ENCODE measurements at regions not wholly inside any gene's neighbourhood (a gene's known extent, or its start where the extent isn't known, plus 50 kb on each side); places are given as distances from the start of the nearest gene placed in this dataset.
"Not testable (repeated sequence)": the region's sequence is repeated elsewhere in the genome, so short reads cannot be mapped to it uniquely, and the experiment has no call there.

DNA sequence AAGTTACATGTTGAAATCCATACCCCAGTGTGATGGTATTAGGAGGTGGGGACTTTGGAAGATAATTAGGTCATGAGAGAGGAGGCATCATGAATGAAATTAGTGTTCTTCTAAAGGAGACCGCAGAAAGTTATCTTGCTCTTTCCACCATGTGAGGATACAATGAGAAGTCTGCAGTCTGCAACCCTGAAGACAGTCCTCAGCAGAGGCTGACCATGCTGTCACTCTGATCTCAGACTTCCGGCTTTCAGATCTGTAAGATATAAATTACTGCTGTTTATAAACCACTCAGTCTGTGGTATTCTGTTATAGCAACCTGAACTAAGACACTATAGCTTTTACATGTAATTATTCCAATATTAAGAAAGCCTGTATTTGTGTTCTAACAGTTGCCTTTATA is 116.7 kb upstream of the CES5A start:
- no peak for DNase-seq (ENCODE audit: low read depth)
- TF ChIP-seq, protein P1, sequence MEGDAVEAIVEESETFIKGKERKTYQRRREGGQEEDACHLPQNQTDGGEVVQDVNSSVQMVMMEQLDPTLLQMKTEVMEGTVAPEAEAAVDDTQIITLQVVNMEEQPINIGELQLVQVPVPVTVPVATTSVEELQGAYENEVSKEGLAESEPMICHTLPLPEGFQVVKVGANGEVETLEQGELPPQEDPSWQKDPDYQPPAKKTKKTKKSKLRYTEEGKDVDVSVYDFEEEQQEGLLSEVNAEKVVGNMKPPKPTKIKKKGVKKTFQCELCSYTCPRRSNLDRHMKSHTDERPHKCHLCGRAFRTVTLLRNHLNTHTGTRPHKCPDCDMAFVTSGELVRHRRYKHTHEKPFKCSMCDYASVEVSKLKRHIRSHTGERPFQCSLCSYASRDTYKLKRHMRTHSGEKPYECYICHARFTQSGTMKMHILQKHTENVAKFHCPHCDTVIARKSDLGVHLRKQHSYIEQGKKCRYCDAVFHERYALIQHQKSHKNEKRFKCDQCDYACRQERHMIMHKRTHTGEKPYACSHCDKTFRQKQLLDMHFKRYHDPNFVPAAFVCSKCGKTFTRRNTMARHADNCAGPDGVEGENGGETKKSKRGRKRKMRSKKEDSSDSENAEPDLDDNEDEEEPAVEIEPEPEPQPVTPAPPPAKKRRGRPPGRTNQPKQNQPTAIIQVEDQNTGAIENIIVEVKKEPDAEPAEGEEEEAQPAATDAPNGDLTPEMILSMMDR (IDR thresholded peaks at IDR 0.05; ENCODE audit: insufficient read depth, low read depth, low read length), result no peak

DNA sequence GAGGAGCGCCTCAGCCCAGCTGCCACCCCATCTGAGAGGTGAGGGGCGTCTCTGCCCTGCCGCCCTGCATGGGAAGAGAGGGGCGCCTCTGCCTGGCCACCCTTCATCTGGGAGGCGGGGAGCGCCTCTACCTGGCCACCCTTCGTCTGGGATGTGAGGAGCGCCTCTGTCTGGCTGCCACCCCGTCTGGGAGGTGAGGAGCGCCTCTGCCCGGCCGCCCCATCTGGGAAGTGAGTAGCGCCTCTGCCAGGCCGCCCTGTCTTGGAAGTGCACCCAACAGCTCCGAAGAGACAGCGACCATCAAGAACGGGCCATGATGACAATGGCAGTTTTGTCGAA is 114.4 kb upstream of the CES5A start:
- TF ChIP-seq, protein P1 (IDR thresholded peaks at IDR 0.05; ENCODE audit: insufficient read depth, low read depth, low read length), result no peak
- no peak overlapping the region for H3K4me3 ChIP-seq (ENCODE audit: low read depth, low read length)
- no peak for DNase-seq (ENCODE audit: low read depth)

More for the DNA sequence above, 116.7 kb upstream of the CES5A start:
- H3K4me3 ChIP-seq (ENCODE audit: low read depth, low read length), result no peak overlapping the region

DNA sequence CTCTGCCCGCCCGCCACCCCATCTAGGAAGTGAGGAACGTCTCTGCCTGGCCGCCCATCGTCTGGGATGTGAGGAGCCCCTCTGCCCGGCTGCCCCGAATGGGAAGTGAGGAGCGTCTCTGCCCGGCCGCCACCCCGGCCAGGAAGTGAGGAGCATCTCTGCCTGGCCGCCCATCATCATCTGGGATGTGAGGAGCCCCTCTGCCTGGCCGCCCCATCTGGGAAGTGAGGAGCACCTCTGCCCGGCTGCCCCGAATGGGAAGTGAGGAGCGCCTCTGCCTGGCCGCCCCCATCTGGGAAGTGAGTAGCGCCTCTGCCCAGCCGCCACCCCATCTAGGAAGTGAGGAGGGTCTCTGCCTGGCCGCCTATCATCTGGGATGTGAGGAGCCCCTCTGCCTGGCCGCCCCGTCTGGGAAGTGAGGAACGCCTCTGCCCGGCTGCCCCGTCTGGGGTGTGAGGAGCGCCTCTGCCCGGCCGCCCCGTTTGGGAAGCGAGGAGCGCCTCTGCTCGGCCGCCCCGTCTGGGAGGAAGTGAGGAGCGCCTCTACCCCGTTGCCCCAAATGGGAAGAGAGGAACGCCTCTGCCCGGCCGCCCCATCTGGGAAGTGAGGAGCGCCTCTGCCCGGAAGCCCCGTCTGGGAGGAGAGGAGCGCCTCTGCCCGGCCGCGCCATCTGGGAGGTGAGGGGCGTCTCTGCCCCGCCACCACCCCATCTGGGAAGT is 113.8 kb upstream of the CES5A start:
- DNase-seq (ENCODE audit: low read depth); H3K4me3 ChIP-seq (ENCODE audit: low read depth, low read length): not testable (repeated sequence)

DNA sequence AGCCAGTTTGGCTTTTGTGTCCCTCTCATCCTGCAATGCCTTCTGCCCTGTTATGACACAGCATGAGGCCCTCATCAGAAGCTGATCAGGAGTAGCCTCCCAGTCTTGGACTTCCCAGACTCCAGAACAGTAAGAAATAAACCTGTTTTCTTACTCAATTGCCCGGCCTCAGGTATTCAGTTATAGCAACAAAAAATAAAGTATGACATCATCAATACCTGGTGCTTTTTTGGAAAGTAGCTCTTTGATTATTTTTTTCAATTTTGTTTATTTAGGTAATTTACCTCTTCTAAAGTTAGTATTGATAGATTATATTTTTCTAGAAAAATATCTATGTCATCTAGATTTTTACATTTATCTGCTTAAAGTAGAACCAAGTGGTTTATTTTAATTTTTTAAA is 112.8 kb upstream of the CES5A start:
- TF ChIP-seq, protein P1 (IDR thresholded peaks at IDR 0.05; ENCODE audit: insufficient read depth, low read depth, low read length), result no peak
- H3K4me3 ChIP-seq (ENCODE audit: low read depth, low read length), result no peak overlapping the region
- DNase-seq (ENCODE audit: low read depth), result no peak

DNA sequence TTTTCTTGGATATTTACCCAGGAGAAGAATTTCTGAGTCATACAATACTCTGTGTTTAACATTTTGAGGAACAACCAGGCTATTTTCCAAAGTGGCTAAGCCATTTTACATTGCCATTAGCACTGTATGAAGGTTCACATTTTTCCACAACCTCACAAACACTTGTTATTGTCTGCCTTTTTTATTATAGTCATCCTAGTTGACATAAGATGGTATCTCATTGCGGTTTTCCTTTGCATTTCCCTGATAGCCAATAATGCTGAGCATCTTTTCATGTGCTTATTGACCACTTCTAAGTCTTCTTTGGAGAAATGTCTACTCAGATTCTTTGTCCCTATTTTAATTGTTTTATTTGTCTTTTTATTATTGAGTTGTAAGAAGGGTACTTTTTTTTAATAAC is 107.4 kb upstream of the CES5A start:
- TF ChIP-seq, protein P1 (IDR thresholded peaks at IDR 0.05; ENCODE audit: insufficient read depth, low read depth, low read length), result no peak
- H3K4me3 ChIP-seq (ENCODE audit: low read depth, low read length), result no peak overlapping the region
- DNase-seq (ENCODE audit: low read depth), result no peak

DNA sequence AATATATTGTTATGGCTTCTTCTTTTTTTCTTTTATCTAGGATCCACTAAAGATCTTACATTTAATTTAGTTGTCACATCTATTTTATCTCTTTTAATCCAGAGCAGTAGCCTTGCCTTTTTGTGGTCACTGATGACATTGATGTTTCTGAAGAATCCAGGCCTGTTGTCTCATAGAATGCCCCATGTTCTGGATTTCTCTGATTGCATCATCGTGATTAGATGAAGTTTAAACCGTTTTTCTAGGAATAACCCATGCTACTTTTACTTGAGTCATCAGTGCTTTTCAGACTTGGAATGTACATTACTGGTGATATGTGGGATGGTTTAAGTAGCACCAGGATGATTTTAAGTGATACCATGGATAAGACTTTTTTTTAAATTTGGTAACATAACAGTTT is 106.4 kb upstream of the CES5A start:
- no peak for DNase-seq (ENCODE audit: low read depth)
- TF ChIP-seq, protein P1 (IDR thresholded peaks at IDR 0.05; ENCODE audit: insufficient read depth, low read depth, low read length), result no peak
- H3K4me3 ChIP-seq (ENCODE audit: low read depth, low read length), result no peak overlapping the region

DNA sequence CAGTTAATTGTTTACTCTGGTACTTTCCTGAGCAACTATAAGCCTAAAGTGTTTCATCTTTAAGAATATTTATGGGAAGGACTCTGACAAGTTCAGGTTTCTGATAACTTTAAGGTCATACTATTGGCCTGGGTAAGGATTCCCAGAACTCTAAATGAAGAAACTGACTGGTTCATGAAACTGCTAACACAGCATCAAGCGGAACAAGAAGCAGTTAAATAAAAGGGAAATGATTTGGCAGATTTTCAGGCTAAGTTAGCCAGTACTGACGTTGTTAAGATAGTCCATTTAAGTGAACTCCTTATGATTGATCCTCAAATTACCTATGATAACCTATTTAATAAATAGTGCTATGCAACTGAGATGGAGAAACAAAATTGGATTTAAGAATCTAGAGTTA is 101.6 kb upstream of the CES5A start:
- DNase-seq (ENCODE audit: low read depth), result no peak
- no peak overlapping the region for H3K4me3 ChIP-seq (ENCODE audit: low read depth, low read length)
- TF ChIP-seq, protein P1 (IDR thresholded peaks at IDR 0.05; ENCODE audit: insufficient read depth, low read depth, low read length), result no peak
